PC-3 (cell line): ENCODE measurements at regions not wholly inside any gene's neighbourhood (a gene's known extent, or its start where the extent isn't known, plus 50 kb on each side); places are given as distances from the start of the nearest gene placed in this dataset.
"Not testable (repeated sequence)": the region's sequence is repeated elsewhere in the genome, so short reads cannot be mapped to it uniquely, and the experiment has no call there.

Experiments used
- ATAC-seq: fragments of 200-7000 bp; cut with Tn5 transposase; 2 replicates; pipeline ENCODE4 v1.9.1; 2020; ENCODE audit warnings: mild to moderate bottlenecking, moderate library complexity
- BruUV-seq: library from RNA; stranded (reverse); fragments of 400-500 nt; replicated peaks from 2 replicates; lab custom pipeline; 2021; lab: Mats Ljungman, UMichigan
- CTCF ChIA-PET: fragments of 300-600 bp; sonication (Branson Sonifier 250); formaldehyde crosslinking; loops from one replicate; lab custom pipeline; 2022; ENCODE audit warnings: antibody characterized with exemption; lab: Charles Lee
- POLR2A ChIA-PET: fragments of 300-600 bp; sonication (Branson Sonifier 250); formaldehyde crosslinking; loops from one replicate; lab custom pipeline; 2022; ENCODE audit warnings: antibody characterized with exemption; ENCODE audit not compliant: unreplicated experiment; lab: Charles Lee
- DNase-seq: peaks from one replicate; pipeline ENCODE4 v3.0.0-alpha.2; 2015
- H2AFZ ChIP-seq: fragments of 300-600 bp; sonication (generic); 2 replicates; pipeline ENCODE4 v1.6.0; 2016; ENCODE audit warnings: antibody characterized with exemption, low read length
- H3F3A ChIP-seq: fragments of 300-600 bp; sonication (generic); one replicate; pipeline ENCODE4 v1.6.0; 2017; ENCODE audit warnings: antibody characterized with exemption, low read length, control low read depth, mild to moderate bottlenecking; ENCODE audit not compliant: unreplicated experiment
- H3K27ac ChIP-seq: fragments of 300-600 bp; sonication (generic); 2 replicates; pipeline ENCODE4 v1.5.1; 2016; ENCODE audit warnings: mild to moderate bottlenecking, low read length
- H3K27me3 ChIP-seq: fragments of 300-600 bp; sonication (generic); 2 replicates; pipeline ENCODE4 v1.6.1; 2016; ENCODE audit warnings: low read length, mixed read lengths
- H3K36me3 ChIP-seq: fragments of 300-600 bp; sonication (generic); 2 replicates; pipeline ENCODE4 v1.6.1; 2016; ENCODE audit warnings: low read depth, mixed run types, low read length, mixed read lengths
- H3K4me1 ChIP-seq: fragments of 300-600 bp; sonication (generic); 2 replicates; pipeline ENCODE4 v1.5.1; 2016; ENCODE audit warnings: low read length; ENCODE audit not compliant: insufficient read depth
- H3K4me2 ChIP-seq: fragments of 300-600 bp; sonication (generic); 2 replicates; pipeline ENCODE4 v1.6.0; 2016; ENCODE audit warnings: low read length
- H3K4me3 ChIP-seq: fragments of 300-600 bp; sonication (generic); 2 replicates; pipeline ENCODE4 v1.5.1; 2016; ENCODE audit warnings: mild to moderate bottlenecking, low read length, mixed read lengths
- H3K79me2 ChIP-seq: fragments of 300-600 bp; sonication (generic); 2 replicates; pipeline ENCODE4 v1.6.1; 2017; ENCODE audit warnings: low read length, mixed read lengths
- H3K9ac ChIP-seq: fragments of 300-600 bp; sonication (generic); 2 replicates; pipeline ENCODE4 v1.6.0; 2016; ENCODE audit warnings: mild to moderate bottlenecking, low read length
- H3K9me2 ChIP-seq: fragments of 300-600 bp; sonication (generic); replicated peaks from 2 replicates; pipeline ENCODE4 v1.6.1; 2016; ENCODE audit warnings: mixed run types, low read length, mixed read lengths
- H3K9me3 ChIP-seq: fragments of 300-600 bp; sonication (generic); 2 replicates; pipeline ENCODE4 v1.6.1; 2016; ENCODE audit warnings: low read length, mixed read lengths
- H4K20me1 ChIP-seq: fragments of 300-600 bp; sonication (generic); 2 replicates; pipeline ENCODE4 v1.6.1; 2016; ENCODE audit warnings: low read length, mixed read lengths
- CTCF ChIP-seq: fragments of 300-600 bp; sonication (generic); conservative IDR thresholded peaks from 2 replicates; pipeline ENCODE4 v1.5.1; 2017; ENCODE audit warnings: antibody characterized with exemption, low read depth, mild to moderate bottlenecking, low read length
- EZH2 ChIP-seq: fragments of 300-600 bp; sonication (generic); IDR thresholded peaks from one replicate; pipeline ENCODE4 v1.6.1; 2017; ENCODE audit warnings: antibody characterized with exemption, mild to moderate bottlenecking, low read length; ENCODE audit not compliant: unreplicated experiment
- EZH2phosphoT487 ChIP-seq: fragments of 300-600 bp; sonication (generic); IDR thresholded peaks from 2 replicates; pipeline ENCODE4 v1.6.1; 2018; ENCODE audit warnings: mild to moderate bottlenecking, antibody characterized with exemption, low read length, borderline replicate concordance
- intact Hi-C: fragments of 100-400 bp; cut with micrococcal nuclease; formaldehyde crosslinking; loops from 2 replicates; pipeline ENCODE4 v1.9.0; 2023

DNA sequence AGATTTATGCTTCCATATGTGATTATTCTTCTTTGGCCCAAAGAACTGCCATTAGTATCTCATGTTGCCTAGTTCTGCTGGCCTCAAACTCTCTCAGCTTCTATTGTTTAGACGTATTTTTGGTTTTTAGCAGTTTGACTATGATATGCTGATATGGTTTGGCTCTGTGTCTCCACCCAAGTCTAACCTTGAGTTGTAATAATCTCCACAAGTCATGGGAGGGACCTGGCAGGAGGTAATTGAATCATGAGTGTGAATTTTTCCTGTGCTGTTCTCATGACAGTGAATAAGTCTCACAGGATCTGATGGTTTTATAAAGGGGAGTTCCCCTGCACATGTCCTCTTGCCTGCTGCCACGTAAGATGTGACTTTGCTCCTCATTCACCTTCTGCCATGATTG lies 96.7 kb upstream of the ARG1 start:
- Histone ChIP-seq H3K27me3 (no peaks in the 10 kb centered on the region), H3K27ac (no peak overlapping the region), H3K4me1 (no peaks in the 10 kb centered on the region), H3F3A (no peaks in the 10 kb centered on the region), H3K4me2 (no peak overlapping the region), H3K36me3 (no peaks in the 10 kb centered on the region), H3K79me2 (no peaks in the 10 kb centered on the region), H4K20me1 (no peaks in the 10 kb centered on the region), H2AFZ (no peak overlapping the region), H3K9me2 (no peaks in the 10 kb centered on the region), H3K4me3 (no peak overlapping the region), H3K9ac (no peak overlapping the region), H3K9me3 (no peaks in the 10 kb centered on the region)
- DNase-seq (no peak), ATAC-seq (no peak)
- POLR2A ChIA-PET, result no interaction called here
- CTCF ChIA-PET, result no interaction called here
- no peak for TF ChIP-seq EZH2phosphoT487
- TF ChIP-seq EZH2, result no peak
- no peak for TF ChIP-seq CTCF
- intact Hi-C loops, result no loop called here
- BruUV-seq, result no TSS peak

DNA sequence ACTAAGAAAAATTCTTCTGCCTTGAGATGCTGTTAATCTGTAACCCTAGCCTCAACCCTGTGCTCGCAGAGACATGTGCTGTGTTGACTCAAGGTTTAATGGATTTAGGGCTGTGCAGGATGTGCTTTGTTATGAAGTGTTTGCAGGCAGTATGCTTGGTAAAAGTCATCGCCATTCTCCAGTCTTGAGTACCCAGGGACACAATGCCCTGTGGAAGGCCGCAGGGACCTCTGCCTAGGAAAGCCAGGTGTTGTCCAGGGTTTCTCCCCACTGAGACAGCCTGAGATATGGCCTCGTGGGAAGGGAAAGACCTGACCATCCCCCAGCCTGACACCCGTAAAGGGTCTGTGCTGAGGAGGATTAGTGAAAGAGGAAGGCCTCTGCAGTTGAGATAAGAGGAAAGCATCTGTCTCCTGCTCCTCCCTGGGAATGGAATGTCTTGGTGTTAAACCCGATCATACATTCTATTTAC lies 94.2 kb upstream of the ARG1 start:
- H3K9me2 ChIP-seq, POLR2A ChIA-PET, H3K9me3 ChIP-seq, DNase-seq, H3K4me3 ChIP-seq, H2AFZ ChIP-seq, H3F3A ChIP-seq, H3K4me1 ChIP-seq, CTCF ChIA-PET, H3K27ac ChIP-seq, intact Hi-C loops, H3K4me2 ChIP-seq, ATAC-seq, H3K79me2 ChIP-seq, H4K20me1 ChIP-seq, H3K9ac ChIP-seq, BruUV-seq, H3K36me3 ChIP-seq, H3K27me3 ChIP-seq: not testable (repeated sequence)

- POLR2A ChIA-PET, result no interaction called here
- intact Hi-C loops, result no loop called here
- CTCF ChIA-PET, result no interaction called here
These were observed 86.4 kb upstream of the ARG1 start for GRCh38 chr6:131486608-131487007.

More at GRCh38 chr6:131486608-131487007, 86.4 kb upstream of the ARG1 start:
- Histone ChIP-seq H3K9me3 (no peaks in the 10 kb centered on the region), H3K79me2 (no peaks in the 10 kb centered on the region), H2AFZ (no peak overlapping the region), H3F3A (no peaks in the 10 kb centered on the region), H3K4me2 (no peak overlapping the region), H3K4me1 (no peaks in the 10 kb centered on the region), H3K27ac (no peak overlapping the region), H3K27me3 (no peaks in the 10 kb centered on the region), H3K4me3 (no peak overlapping the region), H4K20me1 (no peaks in the 10 kb centered on the region), H3K9me2 (no peaks in the 10 kb centered on the region), H3K9ac (no peak overlapping the region), H3K36me3 (no peaks in the 10 kb centered on the region)
- BruUV-seq, result no TSS peak
- DNase-seq (no peak), ATAC-seq (no peak)
- TF ChIP-seq EZH2 (no peak), EZH2phosphoT487 (no peak), CTCF (no peak)
